ENCODE measurements at regions not wholly inside any gene's neighbourhood (a gene's known extent, or its start where the extent isn't known, plus 50 kb on each side); places are given as distances from the start of the nearest gene placed in this dataset.
"Not testable (repeated sequence)": the region's sequence is repeated elsewhere in the genome, so short reads cannot be mapped to it uniquely, and the experiment has no call there.

- ATAC-seq: no peak
- intact Hi-C loops (cut with DNase I): no loop called here
- no peak for DNase-seq (ENCODE audit: missing footprints)
These were observed 154.0 kb upstream of the LMNTD1 start for GRCh38 chr12:25707056-25707455.

- intact Hi-C loops (cut with DNase I): no loop called here
- ATAC-seq: no peak
- DNase-seq (ENCODE audit: missing footprints): no peak
These were observed 155.6 kb upstream of the LMNTD1 start for GRCh38 chr12:25708661-25709060.

GRCh38 chr12:25710128-25710527 is 157.0 kb upstream of the LMNTD1 start:
- ATAC-seq (no peak), DNase-seq (ENCODE audit: missing footprints) (no peak)
- intact Hi-C loops (cut with DNase I): no loop called here

GRCh38 chr12:25710938-25711605 is 158.0 kb upstream of the LMNTD1 start:
- ATAC-seq; intact Hi-C loops (cut with DNase I); DNase-seq (ENCODE audit: missing footprints): not testable (repeated sequence)

- DNase-seq (ENCODE audit: missing footprints) (no peak), ATAC-seq (no peak)
- intact Hi-C loops (cut with DNase I): no loop called here
These were observed 159.1 kb upstream of the LMNTD1 start for GRCh38 chr12:25712169-25712568.

- no peak for DNase-seq (ENCODE audit: missing footprints)
- intact Hi-C loops (cut with DNase I): no loop called here
- ATAC-seq: no peak
These were observed 160.2 kb upstream of the LMNTD1 start for GRCh38 chr12:25713264-25713663.

GRCh38 chr12:25714198-25714984 is 161.3 kb upstream of the LMNTD1 start:
- intact Hi-C loops (cut with DNase I): no loop called here
- DNase-seq (ENCODE audit: missing footprints) (no peak), ATAC-seq (no peak)

- peak; percentile 37 for ATAC-seq
These were observed 162.0 kb upstream of the LMNTD1 start for GRCh38 chr12:25715102-25715501.

GRCh38 chr12:25716842-25717241 is 163.8 kb upstream of the LMNTD1 start:
- intact Hi-C loops (cut with DNase I): no loop called here
- ATAC-seq (no peak), DNase-seq (ENCODE audit: missing footprints) (no peak)

More at GRCh38 chr12:25715102-25715501, 162.0 kb upstream of the LMNTD1 start:
- no peak for DNase-seq (ENCODE audit: missing footprints)
- intact Hi-C loops (cut with DNase I): no loop called here

- ATAC-seq (no peak), DNase-seq (ENCODE audit: missing footprints) (no peak)
- intact Hi-C loops (cut with DNase I): no loop called here
These were observed 164.5 kb upstream of the LMNTD1 start for GRCh38 chr12:25717552-25717951.

- DNase-seq (ENCODE audit: missing footprints) (no peak), ATAC-seq (no peak)
- intact Hi-C loops (cut with DNase I): no loop called here
These were observed 165.1 kb upstream of the LMNTD1 start for GRCh38 chr12:25718081-25718731.

- ATAC-seq: no peak
These were observed 166.4 kb upstream of the LMNTD1 start for GRCh38 chr12:25719505-25719904.

GRCh38 chr12:25723336-25723735 is 170.3 kb upstream of the LMNTD1 start:
- intact Hi-C loops (cut with DNase I): no loop called here
- ATAC-seq: peak; percentile 49
- no peak for DNase-seq (ENCODE audit: missing footprints)

More at GRCh38 chr12:25719505-25719904, 166.4 kb upstream of the LMNTD1 start:
- intact Hi-C loops (cut with DNase I): no loop called here
- DNase-seq (ENCODE audit: missing footprints): no peak

- no peak for DNase-seq (ENCODE audit: missing footprints)
- ATAC-seq: no peak
- intact Hi-C loops (cut with DNase I): no loop called here
These were observed 170.9 kb upstream of the LMNTD1 start for GRCh38 chr12:25723921-25724491.

- no peak for DNase-seq (ENCODE audit: missing footprints)
- ATAC-seq: peak; percentile 43
- intact Hi-C loops (cut with DNase I): no loop called here
These were observed 172.4 kb upstream of the LMNTD1 start for GRCh38 chr12:25725470-25725869.

- DNase-seq (ENCODE audit: missing footprints) (no peak), ATAC-seq (peak; percentile 93)
- intact Hi-C loops (cut with DNase I): no loop called here
These were observed 172.8 kb upstream of the LMNTD1 start for GRCh38 chr12:25725931-25726330.

- intact Hi-C loops (cut with DNase I): no loop called here
- ATAC-seq: no peak
- DNase-seq (ENCODE audit: missing footprints): no peak
These were observed 175.0 kb upstream of the LMNTD1 start for GRCh38 chr12:25728056-25728595.

GRCh38 chr12:25730489-25731349 is 177.6 kb upstream of the LMNTD1 start:
- ATAC-seq (no peak), DNase-seq (ENCODE audit: missing footprints) (no peak)

More at GRCh38 chr12:25730489-25731349, 177.6 kb upstream of the LMNTD1 start:
- intact Hi-C loops (cut with DNase I): no loop called here
